SU-DHL-6 (cell line): ENCODE measurements at regions not wholly inside any gene's neighbourhood (a gene's known extent, or its start where the extent isn't known, plus 50 kb on each side); places are given as distances from the start of the nearest gene placed in this dataset.

Experiments used
- H2AFZ ChIP-seq: fragments of 200-600 bp; sonication (generic); 2 replicates; pipeline ENCODE4 v1.6.1; 2014; ENCODE audit warnings: low read depth, mild to moderate bottlenecking, moderate library complexity, mixed read lengths, antibody characterized with exemption, low read length; ENCODE audit not compliant: severe bottlenecking
- H3F3A ChIP-seq: fragments of 200-600 bp; shearing (Covaris generic); 2 replicates; pipeline ENCODE4 v1.6.0; 2016; ENCODE audit warnings: antibody characterized with exemption, mild to moderate bottlenecking; ENCODE audit not compliant: insufficient read depth
- H3K27ac ChIP-seq: fragments of 200-600 bp; sonication (generic); 2 replicates; pipeline ENCODE4 v1.5.1; 2016; ENCODE audit warnings: low read depth, mild to moderate bottlenecking, low read length, moderate library complexity, mixed read lengths
- H3K27me3 ChIP-seq: fragments of 200-600 bp; sonication (generic), shearing (Covaris generic); 2 replicates; pipeline ENCODE4 v1.6.0; 2014; ENCODE audit warnings: mild to moderate bottlenecking, low read length
- H3K36me3 ChIP-seq: fragments of 200-600 bp; sonication (generic); 2 replicates; pipeline ENCODE4 v1.6.1; 2014; ENCODE audit warnings: mild to moderate bottlenecking, low read length, mixed read lengths
- H3K4me2 ChIP-seq: fragments of 300-600, 200-600 bp; shearing (Covaris generic), sonication (generic); 2 replicates; pipeline ENCODE4 v1.6.0; 2014; ENCODE audit warnings: low read length, low read depth, mild to moderate bottlenecking; ENCODE audit not compliant: poor library complexity, severe bottlenecking
- H3K4me3 ChIP-seq: fragments of 200-600 bp; sonication (generic); 2 replicates; pipeline ENCODE4 v1.5.1; 2014; ENCODE audit warnings: antibody characterized with exemption, low read length, mild to moderate bottlenecking, mixed read lengths; ENCODE audit not compliant: insufficient read depth, poor library complexity, severe bottlenecking
- H3K79me2 ChIP-seq: fragments of 200-600 bp; sonication (generic); 2 replicates; pipeline ENCODE4 v1.6.1; 2014; ENCODE audit warnings: mild to moderate bottlenecking, low read length, moderate library complexity; ENCODE audit not compliant: insufficient read depth
- H3K9ac ChIP-seq: fragments of 200-600 bp; sonication (generic); 2 replicates; pipeline ENCODE4 v1.7.0; 2014; ENCODE audit warnings: mild to moderate bottlenecking, low read length
- H3K9me2 ChIP-seq: fragments of 200-600 bp; sonication (generic); replicated peaks from 2 replicates; pipeline ENCODE4 v1.6.1; 2014; ENCODE audit warnings: low read length; ENCODE audit not compliant: insufficient read depth
- H3K9me3 ChIP-seq: fragments of 200-600 bp; sonication (generic); 2 replicates; pipeline ENCODE4 v1.6.1; 2014; ENCODE audit warnings: low read length, mixed read lengths; ENCODE audit not compliant: insufficient read depth
- H4K20me1 ChIP-seq: fragments of 200-600 bp; sonication (generic); 2 replicates; pipeline ENCODE4 v1.6.1; 2014; ENCODE audit warnings: low read depth, mild to moderate bottlenecking, antibody characterized with exemption, low read length, moderate library complexity, mixed read lengths
- CTCF ChIP-seq: fragments of 200-600 bp; sonication (generic); IDR thresholded peaks from one replicate; pipeline ENCODE4 v1.5.1; 2017; ENCODE audit warnings: antibody characterized with exemption, mild to moderate bottlenecking, low read length, moderate library complexity; ENCODE audit not compliant: insufficient read depth, poor library complexity, severe bottlenecking
- EZH2phosphoT487 ChIP-seq: fragments of 200-600 bp; sonication (generic), shearing (Covaris generic); conservative IDR thresholded peaks from 2 replicates; pipeline ENCODE4 v1.6.1; 2018; ENCODE audit warnings: mild to moderate bottlenecking, antibody characterized with exemption, low read length, moderate library complexity, mixed read lengths

- H4K20me1 ChIP-seq, result no peaks in the 10 kb centered on the region
- no peak overlapping the region for H3K9ac ChIP-seq
- no peak overlapping the region for H3K4me3 ChIP-seq
- H3K36me3 ChIP-seq, result no peaks in the 10 kb centered on the region
- no peaks in the 10 kb centered on the region for H3F3A ChIP-seq
- H3K79me2 ChIP-seq, result no peaks in the 10 kb centered on the region
- no peak overlapping the region for H2AFZ ChIP-seq
- TF ChIP-seq CTCF (no peak), EZH2phosphoT487 (no peak)
- no peaks in the 10 kb centered on the region for H3K27me3 ChIP-seq
- H3K27ac ChIP-seq, result no peak overlapping the region
- no peaks in the 10 kb centered on the region for H3K9me2 ChIP-seq
- H3K4me2 ChIP-seq, result no peak overlapping the region
- no peaks in the 10 kb centered on the region for H3K9me3 ChIP-seq
Measured at GRCh38 chr7:22550514-22551030, 50.6 kb upstream of the STEAP1B start.

GRCh38 chr7:22549667-22550513 is 49.9 kb upstream of the STEAP1B start:
- Histone ChIP-seq H3K4me2 (no peak overlapping the region), H3K79me2 (no peaks in the 10 kb centered on the region), H4K20me1 (no peaks in the 10 kb centered on the region), H3K4me3 (no peak overlapping the region), H3K27me3 (no peaks in the 10 kb centered on the region), H3K27ac (no peak overlapping the region), H2AFZ (no peak overlapping the region), H3K9me3 (no peaks in the 10 kb centered on the region), H3K9me2 (no peaks in the 10 kb centered on the region), H3K9ac (no peak overlapping the region), H3F3A (no peaks in the 10 kb centered on the region), H3K36me3 (no peaks in the 10 kb centered on the region)
- TF ChIP-seq CTCF (no peak), EZH2phosphoT487 (no peak)
